Kasumi-1 (cell line): ENCODE measurements at regions not wholly inside any gene's neighbourhood (a gene's known extent, or its start where the extent isn't known, plus 50 kb on each side); places are given as distances from the start of the nearest gene placed in this dataset.
"Not testable (repeated sequence)": the region's sequence is repeated elsewhere in the genome, so short reads cannot be mapped to it uniquely, and the experiment has no call there.

Experiments used
- DNase-seq, 2 experiments: peaks; one replicate each; lab custom pipeline; 2025; lab: John Stamatoyannopoulos, UW

GRCh38 chr18:59038295-59039039, 101.2 kb upstream of the SEC11C start:
- DNase-seq, result no peak

GRCh38 chr18:59039040-59039320, 100.7 kb upstream of the SEC11C start:
- DNase-seq, result not testable (repeated sequence)

- no peak for DNase-seq
Measured at GRCh38 chr18:59039449-59039848, 100.2 kb upstream of the SEC11C start.

GRCh38 chr18:59040770-59041148, 98.9 kb upstream of the SEC11C start:
- DNase-seq, result no peak

- no peak for DNase-seq
Measured at GRCh38 chr18:59041296-59041695, 98.4 kb upstream of the SEC11C start.

GRCh38 chr18:59041819-59042815, 97.6 kb upstream of the SEC11C start:
- DNase-seq, result no peak

- DNase-seq, result no peak
Measured at GRCh38 chr18:59044855-59045254, 94.8 kb upstream of the SEC11C start.

GRCh38 chr18:59047321-59048047, 92.2 kb upstream of the SEC11C start:
- no peak for DNase-seq

GRCh38 chr18:59048048-59048363, 91.7 kb upstream of the SEC11C start:
- DNase-seq, result no peak

- no peak for DNase-seq
Measured at GRCh38 chr18:59048378-59048777, 91.3 kb upstream of the SEC11C start.

GRCh38 chr18:59049721-59050660, 89.7 kb upstream of the SEC11C start:
- DNase-seq, result no peak

GRCh38 chr18:59050661-59051057, 89.0 kb upstream of the SEC11C start:
- DNase-seq, result no peak

- DNase-seq, result no peak
Measured at GRCh38 chr18:59051470-59052165, 88.1 kb upstream of the SEC11C start.

- no peak for DNase-seq
Measured at GRCh38 chr18:59052965-59053820, 86.5 kb upstream of the SEC11C start.

GRCh38 chr18:59054496-59055287, 85.0 kb upstream of the SEC11C start:
- no peak for DNase-seq

- no peak for DNase-seq
Measured at GRCh38 chr18:59055345-59056032, 84.2 kb upstream of the SEC11C start.

GRCh38 chr18:59056706-59057492, 82.8 kb upstream of the SEC11C start:
- DNase-seq, result peak; percentile 56 to 65

- no peak for DNase-seq
Measured at GRCh38 chr18:59057493-59057795, 82.2 kb upstream of the SEC11C start.
